MCF 10A (cell line): ENCODE measurements at regions not wholly inside any gene's neighbourhood (a gene's known extent, or its start where the extent isn't known, plus 50 kb on each side); places are given as distances from the start of the nearest gene placed in this dataset.

Experiments used
- BruUV-seq: library from RNA; stranded (reverse); fragments of 400-500 nt; replicated peaks from 2 replicates; lab custom pipeline; 2021; lab: Mats Ljungman, UMichigan
- CTCF ChIA-PET: fragments of 300-600 bp; sonication (Branson Sonifier 250); formaldehyde crosslinking; extraction: SDS; loops from one replicate; lab custom pipeline; 2021; ENCODE audit warnings: antibody characterized with exemption, inconsistent platforms; lab: Yijun Ruan, JAX
- POLR2A ChIA-PET: fragments of 300-600, 350-650 bp; sonication (Branson Sonifier 250); formaldehyde crosslinking; extraction: SDS; loops from one replicate; lab custom pipeline; 2020; ENCODE audit warnings: antibody characterized with exemption, inconsistent platforms; lab: Yijun Ruan, JAX
- DNase-seq: peaks from one replicate; pipeline ENCODE4 v3.0.0-alpha.2; 2018; ENCODE audit not compliant: unreplicated experiment
- H3K27ac Mint-ChIP-seq: one replicate; pipeline ENCODE4 v1.8.0; 2022; ENCODE audit warnings: mild to moderate bottlenecking, low read depth, mixed read lengths; ENCODE audit not compliant: unreplicated experiment
- H3K27me3 Mint-ChIP-seq: one replicate; pipeline ENCODE4 v1.8.0; 2022; ENCODE audit warnings: mixed read lengths; ENCODE audit not compliant: insufficient read depth, unreplicated experiment
- H3K36me3 Mint-ChIP-seq: one replicate; pipeline ENCODE4 v1.8.0; 2022; ENCODE audit warnings: mild to moderate bottlenecking, moderate library complexity, mixed read lengths; ENCODE audit not compliant: insufficient read depth, unreplicated experiment
- H3K4me1 Mint-ChIP-seq: one replicate; pipeline ENCODE4 v1.8.0; 2022; ENCODE audit warnings: mixed read lengths; ENCODE audit not compliant: insufficient read depth, unreplicated experiment
- H3K4me3 Mint-ChIP-seq: one replicate; pipeline ENCODE4 v1.8.0; 2022; ENCODE audit warnings: mild to moderate bottlenecking, moderate library complexity, mixed read lengths; ENCODE audit not compliant: unreplicated experiment
- H3K9me3 Mint-ChIP-seq: one replicate; pipeline ENCODE4 v1.8.0; 2022; ENCODE audit warnings: mixed read lengths; ENCODE audit not compliant: unreplicated experiment
- intact Hi-C: fragments of 100-400 bp; cut with micrococcal nuclease; formaldehyde crosslinking; loops from 2 replicates; pipeline ENCODE4 v1.14.1; 2022
- TF ChIP-seq, protein P1 (sequence below): fragments of 200-600 bp; IDR thresholded peaks from one replicate; pipeline ENCODE4 v1.8.0; 2022; ENCODE audit warnings: antibody characterized with exemption, mild to moderate bottlenecking; ENCODE audit not compliant: unreplicated experiment

- Mint-ChIP-seq H3K27me3 (no peaks in the 10 kb centered on the region), H3K36me3 (no peaks in the 10 kb centered on the region), H3K4me3 (no peak overlapping the region), H3K4me1 (no peaks in the 10 kb centered on the region), H3K27ac (no peak overlapping the region), H3K9me3 (peaks cover 12% of the 10 kb centered on the region)
- no TSS peak for BruUV-seq
- ChIA-PET CTCF (interaction anchor here (0.6 kb wide), 1 partner anchor 23 kb away, joined by 4 read pairs; no protein-coding TSS in a partner anchor), POLR2A (no interaction called here)
- DNase-seq: no peak
- TF ChIP-seq, protein P1, sequence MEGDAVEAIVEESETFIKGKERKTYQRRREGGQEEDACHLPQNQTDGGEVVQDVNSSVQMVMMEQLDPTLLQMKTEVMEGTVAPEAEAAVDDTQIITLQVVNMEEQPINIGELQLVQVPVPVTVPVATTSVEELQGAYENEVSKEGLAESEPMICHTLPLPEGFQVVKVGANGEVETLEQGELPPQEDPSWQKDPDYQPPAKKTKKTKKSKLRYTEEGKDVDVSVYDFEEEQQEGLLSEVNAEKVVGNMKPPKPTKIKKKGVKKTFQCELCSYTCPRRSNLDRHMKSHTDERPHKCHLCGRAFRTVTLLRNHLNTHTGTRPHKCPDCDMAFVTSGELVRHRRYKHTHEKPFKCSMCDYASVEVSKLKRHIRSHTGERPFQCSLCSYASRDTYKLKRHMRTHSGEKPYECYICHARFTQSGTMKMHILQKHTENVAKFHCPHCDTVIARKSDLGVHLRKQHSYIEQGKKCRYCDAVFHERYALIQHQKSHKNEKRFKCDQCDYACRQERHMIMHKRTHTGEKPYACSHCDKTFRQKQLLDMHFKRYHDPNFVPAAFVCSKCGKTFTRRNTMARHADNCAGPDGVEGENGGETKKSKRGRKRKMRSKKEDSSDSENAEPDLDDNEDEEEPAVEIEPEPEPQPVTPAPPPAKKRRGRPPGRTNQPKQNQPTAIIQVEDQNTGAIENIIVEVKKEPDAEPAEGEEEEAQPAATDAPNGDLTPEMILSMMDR: no peak
- intact Hi-C loops: no loop called here
Observed at GRCh38 chr21:41011098-41011731, 156.7 kb upstream of the BACE2 start.

DNA sequence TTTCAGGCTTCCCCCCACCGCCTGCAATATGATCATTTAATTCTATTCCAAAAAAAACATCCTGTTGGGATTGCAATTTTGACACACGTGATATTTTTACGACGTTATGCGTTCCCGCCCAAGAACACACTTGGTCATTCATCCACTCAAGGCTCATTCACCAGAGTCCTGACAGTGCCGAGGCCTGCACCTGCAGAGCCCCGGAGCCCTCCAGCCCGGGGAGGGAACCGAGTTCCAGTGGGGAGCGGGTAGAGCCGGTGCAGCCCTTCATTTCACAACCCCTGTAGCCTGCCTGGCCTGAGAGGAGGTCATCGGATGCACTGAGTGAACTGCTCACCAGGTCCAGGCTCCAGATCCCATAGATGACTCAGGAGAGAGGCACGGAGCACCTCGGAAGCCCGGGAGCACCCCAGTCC lies 156.0 kb upstream of the BACE2 start:
- intact Hi-C loops: no loop called here
- no peak overlapping the region for H3K4me3 Mint-ChIP-seq
- TF ChIP-seq, protein P1: no peak

GRCh38 chr21:41012425-41012824 lies 155.5 kb upstream of the BACE2 start:
- peaks cover 10% of the 10 kb centered on the region for H3K9me3 Mint-ChIP-seq
- TF ChIP-seq, protein P1: no peak

More for the DNA sequence above, 156.0 kb upstream of the BACE2 start:
- BruUV-seq: no TSS peak
- Mint-ChIP-seq H3K9me3 (peaks cover 10% of the 10 kb centered on the region), H3K4me1 (no peaks in the 10 kb centered on the region), H3K27me3 (no peaks in the 10 kb centered on the region), H3K27ac (no peak overlapping the region), H3K36me3 (no peaks in the 10 kb centered on the region)
- ChIA-PET CTCF (no interaction called here), POLR2A (no interaction called here)
- DNase-seq: no peak

DNA sequence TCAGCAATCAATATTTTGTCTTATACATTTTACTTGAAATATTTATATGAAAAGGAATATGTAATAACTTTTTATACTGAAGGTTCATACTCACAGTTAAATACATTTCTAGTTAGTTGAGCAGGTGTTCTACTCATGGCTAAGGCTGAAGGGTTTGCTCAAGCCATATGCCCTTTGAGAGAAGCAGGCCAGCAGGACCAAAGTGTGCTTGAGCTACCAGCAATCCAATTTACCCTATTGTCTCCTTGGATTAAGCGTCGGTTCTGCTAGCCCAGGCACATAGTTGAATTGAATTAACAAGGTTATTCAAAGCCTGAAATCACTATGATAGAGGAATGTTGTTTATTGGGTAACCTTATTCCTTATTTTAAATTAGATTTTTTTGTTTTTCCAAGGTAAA lies 151.5 kb upstream of the BACE2 start:
- POLR2A ChIA-PET: no interaction called here
- H3K27me3 Mint-ChIP-seq: no peaks in the 10 kb centered on the region
- no TSS peak for BruUV-seq
- intact Hi-C loops: no loop called here
- H3K9me3 Mint-ChIP-seq: peaks cover 12% of the 10 kb centered on the region
- no peak overlapping the region for H3K4me3 Mint-ChIP-seq
- CTCF ChIA-PET: no interaction called here
- H3K4me1 Mint-ChIP-seq: no peaks in the 10 kb centered on the region
- TF ChIP-seq, protein P1: no peak
- no peak overlapping the region for H3K27ac Mint-ChIP-seq
- DNase-seq: no peak
- H3K36me3 Mint-ChIP-seq: no peaks in the 10 kb centered on the region

More at GRCh38 chr21:41012425-41012824, 155.5 kb upstream of the BACE2 start:
- Mint-ChIP-seq H3K36me3 (no peaks in the 10 kb centered on the region), H3K4me3 (no peak overlapping the region), H3K27ac (no peak overlapping the region), H3K27me3 (no peaks in the 10 kb centered on the region), H3K4me1 (no peaks in the 10 kb centered on the region)
- no TSS peak for BruUV-seq
- DNase-seq: no peak
- POLR2A ChIA-PET: no interaction called here
- CTCF ChIA-PET: no interaction called here
- intact Hi-C loops: no loop called here
